ENCODE measurements at regions not wholly inside any gene's neighbourhood (a gene's known extent, or its start where the extent isn't known, plus 50 kb on each side); places are given as distances from the start of the nearest gene placed in this dataset.

DNA sequence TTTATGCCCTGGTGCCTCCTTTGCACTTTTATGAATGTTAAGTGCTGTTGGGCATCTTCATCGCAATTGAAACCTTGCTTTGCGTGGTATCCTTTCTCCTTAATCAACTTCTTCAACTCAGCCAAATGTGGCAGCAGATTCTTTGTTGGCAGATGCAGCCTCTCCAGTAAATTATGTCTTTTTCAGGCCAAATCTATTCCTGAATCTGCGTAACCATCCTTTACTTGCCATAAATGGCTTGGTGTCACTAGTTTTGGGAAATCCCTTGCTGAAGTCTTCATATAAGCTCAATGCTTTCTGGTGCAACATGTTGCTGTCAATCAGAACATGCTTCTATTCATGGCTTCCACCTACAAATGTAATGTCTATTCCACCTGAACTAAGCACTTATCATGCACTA, 457.5 kb downstream of the FGF13 start:
- TF ChIP-seq, protein P1, sequence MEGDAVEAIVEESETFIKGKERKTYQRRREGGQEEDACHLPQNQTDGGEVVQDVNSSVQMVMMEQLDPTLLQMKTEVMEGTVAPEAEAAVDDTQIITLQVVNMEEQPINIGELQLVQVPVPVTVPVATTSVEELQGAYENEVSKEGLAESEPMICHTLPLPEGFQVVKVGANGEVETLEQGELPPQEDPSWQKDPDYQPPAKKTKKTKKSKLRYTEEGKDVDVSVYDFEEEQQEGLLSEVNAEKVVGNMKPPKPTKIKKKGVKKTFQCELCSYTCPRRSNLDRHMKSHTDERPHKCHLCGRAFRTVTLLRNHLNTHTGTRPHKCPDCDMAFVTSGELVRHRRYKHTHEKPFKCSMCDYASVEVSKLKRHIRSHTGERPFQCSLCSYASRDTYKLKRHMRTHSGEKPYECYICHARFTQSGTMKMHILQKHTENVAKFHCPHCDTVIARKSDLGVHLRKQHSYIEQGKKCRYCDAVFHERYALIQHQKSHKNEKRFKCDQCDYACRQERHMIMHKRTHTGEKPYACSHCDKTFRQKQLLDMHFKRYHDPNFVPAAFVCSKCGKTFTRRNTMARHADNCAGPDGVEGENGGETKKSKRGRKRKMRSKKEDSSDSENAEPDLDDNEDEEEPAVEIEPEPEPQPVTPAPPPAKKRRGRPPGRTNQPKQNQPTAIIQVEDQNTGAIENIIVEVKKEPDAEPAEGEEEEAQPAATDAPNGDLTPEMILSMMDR (IDR thresholded peaks at IDR 0.05): no peak
- TF ChIP-seq EP300 (IDR thresholded peaks at IDR 0.05) (no peak), POLR2A (IDR thresholded peaks at IDR 0.05) (no peak)
